HG03571 (cell line): ENCODE measurements at regions not wholly inside any gene's neighbourhood (a gene's known extent, or its start where the extent isn't known, plus 50 kb on each side); places are given as distances from the start of the nearest gene placed in this dataset.
"Not testable (repeated sequence)": the region's sequence is repeated elsewhere in the genome, so short reads cannot be mapped to it uniquely, and the experiment has no call there.

Experiments used
- ATAC-seq: cut with Tn5 transposase; IDR thresholded peaks from one replicate; pipeline ENCODE4 v1.9.1; 2021; ENCODE audit not compliant: unreplicated experiment

GRCh38 chr3:30480156-30480555 lies 126.2 kb upstream of the TGFBR2 start:
- not testable (repeated sequence) for ATAC-seq

GRCh38 chr3:30480587-30480986 lies 125.8 kb upstream of the TGFBR2 start:
- ATAC-seq = no peak

GRCh38 chr3:30481241-30481640 lies 125.2 kb upstream of the TGFBR2 start:
- ATAC-seq = no peak

- not testable (repeated sequence) for ATAC-seq
Measured at GRCh38 chr3:30484229-30484628, 122.2 kb upstream of the TGFBR2 start.

GRCh38 chr3:30486368-30486767 lies 120.0 kb upstream of the TGFBR2 start:
- no peak for ATAC-seq

- ATAC-seq = no peak
Measured at GRCh38 chr3:30488070-30488756, 118.2 kb upstream of the TGFBR2 start.

- ATAC-seq = no peak
Measured at GRCh38 chr3:30492322-30493192, 113.8 kb upstream of the TGFBR2 start.

GRCh38 chr3:30493911-30494311 lies 112.5 kb upstream of the TGFBR2 start:
- no peak for ATAC-seq

- no peak for ATAC-seq
Measured at GRCh38 chr3:30495172-30496065, 111.0 kb upstream of the TGFBR2 start.

- no peak for ATAC-seq
Measured at GRCh38 chr3:30496066-30496966, 110.1 kb upstream of the TGFBR2 start.

GRCh38 chr3:30498587-30498967 lies 107.8 kb upstream of the TGFBR2 start:
- no peak for ATAC-seq

- peak; percentile 95 for ATAC-seq
Measured at GRCh38 chr3:30500666-30501399, 105.6 kb upstream of the TGFBR2 start.

GRCh38 chr3:30501526-30501925 lies 104.9 kb upstream of the TGFBR2 start:
- no peak for ATAC-seq

- no peak for ATAC-seq
Measured at GRCh38 chr3:30502051-30502741, 104.2 kb upstream of the TGFBR2 start.

- no peak for ATAC-seq
Measured at GRCh38 chr3:30502742-30503073, 103.7 kb upstream of the TGFBR2 start.

- no peak for ATAC-seq
Measured at GRCh38 chr3:30503446-30503845, 103.0 kb upstream of the TGFBR2 start.

- no peak for ATAC-seq
Measured at GRCh38 chr3:30504939-30505338, 101.5 kb upstream of the TGFBR2 start.

- ATAC-seq = no peak
Measured at GRCh38 chr3:30505866-30506520, 100.4 kb upstream of the TGFBR2 start.

GRCh38 chr3:30508339-30508738 lies 98.1 kb upstream of the TGFBR2 start:
- no peak for ATAC-seq
